T1000 (cell line): ENCODE measurements at regions not wholly inside any gene's neighbourhood (a gene's known extent, or its start where the extent isn't known, plus 50 kb on each side); places are given as distances from the start of the nearest gene placed in this dataset.
"Not testable (repeated sequence)": the region's sequence is repeated elsewhere in the genome, so short reads cannot be mapped to it uniquely, and the experiment has no call there.

Source experiments
- DNase-seq: peaks from one replicate; lab custom pipeline; 2025; ENCODE audit warnings: mixed read lengths; lab: John Stamatoyannopoulos, UW

- DNase-seq = no peak
Measured at GRCh38 chrX:39472161-39472560, 625.6 kb downstream of the BCOR start.

GRCh38 chrX:39473812-39474211 is 623.9 kb downstream of the BCOR start:
- no peak for DNase-seq

GRCh38 chrX:39475372-39475771 is 622.4 kb downstream of the BCOR start:
- no peak for DNase-seq

GRCh38 chrX:39476604-39477021 is 621.1 kb downstream of the BCOR start:
- DNase-seq = no peak

DNA sequence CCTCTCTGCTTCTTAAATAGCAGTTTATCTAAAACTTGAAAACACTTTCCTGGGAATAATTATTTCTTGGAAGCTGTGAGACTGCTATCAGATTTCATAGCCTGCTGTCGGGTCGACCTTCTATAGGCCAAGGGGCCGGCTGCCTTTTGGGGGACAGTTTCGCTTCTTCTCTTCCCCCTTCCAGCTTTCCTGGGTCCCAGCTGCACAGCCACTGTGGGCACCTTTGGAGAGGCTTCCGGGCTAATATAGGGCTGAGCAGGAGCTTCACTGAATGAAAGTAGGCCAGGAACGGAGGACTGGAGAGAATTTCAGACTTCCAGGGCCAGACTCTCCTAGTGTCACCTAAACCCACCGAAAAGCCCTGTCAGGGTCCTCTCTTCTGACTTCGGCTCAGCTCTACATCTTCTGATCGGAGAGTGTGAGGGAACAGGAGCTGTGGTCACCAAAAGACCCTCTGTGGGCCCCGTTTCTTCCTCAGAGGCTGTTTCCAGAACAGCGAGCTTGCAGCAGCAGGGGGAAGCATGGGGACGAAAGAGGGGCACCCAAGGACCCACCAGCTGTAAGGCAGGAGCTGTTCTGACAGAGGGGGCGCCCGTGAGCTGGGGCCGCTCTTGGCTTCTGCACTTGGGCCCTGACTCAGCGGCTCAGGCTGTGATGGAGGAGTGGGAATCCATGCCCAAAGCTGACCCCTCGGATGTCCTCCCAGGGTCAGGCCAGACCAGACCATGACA is 620.6 kb downstream of the BCOR start:
- DNase-seq = no peak

GRCh38 chrX:39477762-39478120 is 620.0 kb downstream of the BCOR start:
- DNase-seq = no peak

- DNase-seq = no peak
Measured at GRCh38 chrX:39479856-39480255, 617.9 kb downstream of the BCOR start.

- DNase-seq = no peak
Measured at GRCh38 chrX:39480963-39481362, 616.8 kb downstream of the BCOR start.

GRCh38 chrX:39481621-39482020 is 616.1 kb downstream of the BCOR start:
- no peak for DNase-seq

- no peak for DNase-seq
Measured at GRCh38 chrX:39484159-39485068, 613.3 kb downstream of the BCOR start.

DNA sequence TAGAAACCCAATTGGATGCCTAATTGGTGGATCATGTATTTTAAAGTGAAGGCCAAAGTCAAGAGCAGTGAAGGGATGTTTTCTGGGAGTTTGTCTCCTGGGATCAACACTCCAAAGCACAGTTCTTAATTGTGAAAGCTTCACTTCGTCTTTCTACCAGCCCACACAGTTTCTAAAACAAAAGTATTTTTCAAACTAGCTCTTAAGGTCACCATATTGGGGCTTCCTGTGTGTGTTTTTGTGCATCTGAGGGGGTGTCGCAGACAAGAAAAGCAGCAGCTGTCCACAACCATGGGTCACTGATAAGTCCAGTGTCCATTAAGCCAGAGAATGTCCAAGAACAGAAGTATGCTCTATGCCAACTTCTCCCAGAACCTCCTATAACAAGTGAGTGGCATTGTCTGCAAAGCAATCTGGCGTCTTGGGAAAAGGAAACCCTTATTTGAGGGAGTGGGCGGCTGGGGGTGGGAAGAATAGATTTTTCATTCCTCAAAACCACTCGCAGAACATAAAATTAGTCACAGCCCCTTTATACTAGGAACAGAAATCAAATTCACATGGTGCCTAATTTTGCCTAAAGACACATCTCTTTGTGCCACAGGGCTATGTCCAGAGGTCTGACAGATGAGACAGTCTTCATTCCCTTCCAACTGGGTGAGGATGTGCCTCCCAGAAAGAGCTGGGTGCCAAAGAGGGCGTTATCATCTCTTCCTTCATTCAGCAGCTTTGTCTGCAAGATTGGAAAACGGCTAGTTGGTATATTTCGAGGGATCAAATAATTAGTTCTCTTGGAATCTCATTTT is 610.4 kb downstream of the BCOR start:
- no peak for DNase-seq

- no peak for DNase-seq
Measured at GRCh38 chrX:39487969-39488330, 609.8 kb downstream of the BCOR start.

GRCh38 chrX:39491548-39492297 is 606.0 kb downstream of the BCOR start:
- DNase-seq = no peak

GRCh38 chrX:39492497-39493162 is 605.1 kb downstream of the BCOR start:
- DNase-seq = no peak

DNA sequence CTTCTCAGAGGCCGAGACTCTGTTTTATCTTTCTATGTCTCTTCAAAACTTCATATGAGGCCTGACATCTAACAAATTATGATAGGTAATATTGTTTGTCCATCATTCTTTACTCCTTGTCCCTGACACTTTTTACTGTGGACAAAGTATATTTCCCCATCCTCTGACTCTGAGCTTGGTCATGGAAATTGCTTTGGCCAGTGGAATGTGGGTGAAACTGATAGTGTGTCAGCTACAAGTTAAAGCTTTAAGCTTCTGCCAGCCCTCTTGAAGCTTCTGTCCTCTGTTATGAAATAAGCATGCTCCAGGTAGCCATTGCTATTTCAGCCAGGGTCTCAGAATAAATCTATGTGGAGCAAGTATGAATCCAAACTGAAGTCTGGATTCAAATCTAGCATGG is 604.6 kb downstream of the BCOR start:
- DNase-seq = no peak

GRCh38 chrX:39497117-39497516 is 600.6 kb downstream of the BCOR start:
- not testable (repeated sequence) for DNase-seq

DNA sequence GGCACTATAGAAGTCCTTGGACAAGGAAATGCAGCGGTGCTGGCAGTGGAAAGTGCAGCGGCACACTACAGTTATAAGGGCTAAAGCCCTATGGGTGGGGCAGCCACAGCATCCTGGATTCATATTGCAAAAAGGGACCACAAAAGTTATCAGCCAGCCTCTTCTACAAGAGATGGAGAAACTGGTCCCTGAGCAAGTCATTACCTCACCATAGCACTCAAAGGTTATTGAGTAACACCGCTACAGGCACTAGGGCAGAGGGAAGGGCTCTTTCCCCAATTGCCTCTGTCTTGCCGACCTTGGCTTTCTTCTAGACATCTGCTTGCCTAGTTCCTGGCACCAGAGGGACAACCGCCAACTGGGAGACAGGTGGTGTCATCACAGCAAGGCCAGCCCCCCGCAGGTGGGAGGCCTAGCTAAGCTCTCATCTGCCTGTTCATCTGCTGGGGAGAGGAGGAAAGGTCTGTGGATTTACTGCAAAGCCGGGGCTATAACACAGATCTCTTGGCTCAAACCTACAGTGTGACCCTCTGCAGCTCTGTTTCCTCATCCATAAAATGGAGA is 600.0 kb downstream of the BCOR start:
- no peak for DNase-seq

DNA sequence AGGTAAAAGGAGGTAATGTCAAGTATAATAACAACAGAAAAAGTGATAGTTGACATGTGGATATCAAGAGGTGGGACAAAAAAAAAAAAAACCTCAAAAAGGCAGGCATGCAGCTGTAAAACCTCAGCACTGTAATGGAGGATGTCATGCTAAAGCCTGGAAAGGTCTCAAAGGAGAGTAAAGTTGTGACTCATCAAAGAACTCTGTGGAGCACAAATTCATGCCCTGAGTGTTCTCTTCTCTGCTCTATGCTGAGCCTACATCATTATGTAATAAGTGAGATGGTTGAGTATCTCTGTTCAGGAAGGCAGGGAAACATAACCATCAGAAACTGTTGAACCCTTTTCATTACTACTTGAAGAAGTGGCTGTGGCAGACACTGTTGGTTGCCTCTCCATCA is 597.8 kb downstream of the BCOR start:
- DNase-seq = no peak

DNA sequence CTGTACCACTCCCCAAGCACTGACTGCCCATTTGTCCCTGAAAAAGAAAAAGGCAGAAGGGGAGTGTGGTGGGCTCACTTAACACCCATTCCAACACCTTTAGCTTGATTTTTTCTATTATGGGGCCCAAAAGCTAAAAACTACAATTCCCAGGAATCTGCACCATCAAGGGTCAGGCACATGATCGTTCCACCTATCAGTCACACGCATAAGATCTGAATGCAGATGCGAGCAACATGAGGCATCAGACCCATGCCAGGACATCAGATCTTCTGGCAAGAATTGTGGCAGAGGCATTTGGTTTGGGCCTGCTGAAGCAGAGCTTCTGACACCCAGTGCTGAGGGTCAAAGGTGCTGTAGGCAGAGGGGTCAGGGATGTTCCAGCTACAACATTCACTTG is 595.9 kb downstream of the BCOR start:
- no peak for DNase-seq

DNA sequence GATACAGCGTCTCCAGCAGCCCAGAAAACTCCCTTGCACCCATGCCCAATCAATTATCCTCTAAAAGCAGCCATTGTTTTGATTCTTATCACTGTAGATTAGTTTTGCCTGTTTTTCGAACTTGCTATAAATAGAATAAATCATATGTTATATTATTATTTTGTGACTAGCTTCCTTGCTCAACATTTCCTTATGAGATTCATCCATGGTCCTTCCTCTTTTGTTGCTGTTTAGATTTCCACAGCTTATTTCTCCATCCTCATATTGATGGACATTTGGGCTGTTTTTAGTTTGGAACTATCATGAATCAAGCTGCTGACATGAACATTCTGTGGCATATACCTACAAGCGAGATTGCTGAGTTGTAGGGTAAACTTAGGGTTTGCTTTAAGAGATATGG is 595.3 kb downstream of the BCOR start:
- no peak for DNase-seq

GRCh38 chrX:39504227-39504626 is 593.5 kb downstream of the BCOR start:
- DNase-seq = no peak
